ENCODE measurements at regions not wholly inside any gene's neighbourhood (a gene's known extent, or its start where the extent isn't known, plus 50 kb on each side); places are given as distances from the start of the nearest gene placed in this dataset.
"Not testable (repeated sequence)": the region's sequence is repeated elsewhere in the genome, so short reads cannot be mapped to it uniquely, and the experiment has no call there.

DNA sequence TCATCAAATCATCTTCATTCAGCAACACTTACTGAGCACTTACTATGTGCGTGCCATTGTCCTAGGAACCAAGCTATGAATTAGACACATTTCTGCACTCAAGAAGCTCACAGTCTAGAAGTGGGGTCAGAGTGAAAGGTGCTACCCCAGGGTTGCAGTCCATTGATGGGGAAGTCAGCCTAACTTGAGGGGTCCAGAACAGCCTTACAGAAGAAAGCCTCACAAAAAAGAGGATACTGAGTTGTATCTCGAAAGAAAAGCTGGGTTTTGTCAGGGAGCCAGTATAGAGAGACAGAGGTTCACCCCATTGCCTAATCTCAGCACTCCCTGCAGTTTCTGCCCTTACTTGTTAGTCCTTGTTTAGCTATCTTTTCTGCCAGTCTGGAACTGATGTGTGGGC lies 153.1 kb upstream of the JUN start:
- no peak for ATAC-seq

DNA sequence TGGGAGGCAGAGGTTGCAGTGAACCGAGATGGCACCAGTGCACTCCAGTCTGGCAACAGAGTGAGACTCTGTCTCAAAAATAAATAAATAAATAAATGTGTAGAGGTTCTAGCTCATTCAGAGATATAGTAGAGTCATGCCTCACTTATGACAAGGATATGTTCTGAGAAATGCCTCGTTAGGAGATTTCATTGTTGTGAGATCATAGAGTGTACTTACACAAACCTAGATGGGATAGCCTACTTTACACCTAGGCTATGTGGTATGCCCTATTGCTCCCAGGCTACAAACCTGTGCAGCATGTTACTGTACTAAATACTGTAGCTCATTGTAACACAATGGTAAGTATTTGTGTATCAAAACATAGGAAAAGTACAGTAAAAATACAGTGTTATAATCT lies 155.3 kb upstream of the JUN start:
- ATAC-seq: peak; percentile 22

- no peak for ATAC-seq
Observed at GRCh38 chr1:58939666-58940370, 156.0 kb upstream of the JUN start.

DNA sequence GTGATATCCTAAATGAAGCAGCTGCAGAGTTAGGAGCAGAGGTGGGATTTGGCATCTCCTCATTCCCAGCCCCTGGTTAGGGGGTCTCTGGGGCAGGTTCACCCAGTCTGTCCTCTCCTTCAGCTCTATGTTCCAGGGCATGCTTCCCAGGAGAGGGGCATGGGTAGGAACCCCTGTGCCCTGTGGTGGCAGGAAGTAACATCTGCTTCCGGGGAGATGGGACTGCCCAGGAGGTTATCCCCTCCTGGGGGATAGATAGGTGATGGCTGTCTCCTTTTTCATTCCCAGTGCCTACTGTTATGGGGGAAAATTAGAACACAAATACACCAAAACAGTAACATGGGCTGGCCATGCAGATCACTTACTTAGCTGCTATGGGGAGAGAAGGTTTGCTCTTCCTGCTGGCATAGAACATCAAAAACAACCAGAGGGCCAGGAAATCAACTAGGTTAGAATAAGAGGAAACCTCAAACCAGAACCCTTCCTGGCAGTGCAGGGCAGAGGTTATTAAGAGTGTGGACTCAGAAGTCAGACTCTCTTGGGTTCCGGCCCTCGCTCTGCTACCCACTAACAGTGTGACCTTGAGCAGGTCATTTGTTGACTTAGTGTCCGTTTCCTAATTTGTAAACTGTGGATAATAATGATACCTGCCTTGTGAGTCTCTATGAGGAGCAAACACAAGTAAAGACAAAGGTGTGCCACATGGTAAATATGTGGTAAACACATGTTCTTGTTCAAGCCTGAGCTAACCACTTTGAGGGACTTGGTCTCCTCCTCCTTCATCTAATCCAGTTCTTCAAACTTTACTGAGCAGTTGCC lies 157.8 kb upstream of the JUN start:
- no peak for ATAC-seq

DNA sequence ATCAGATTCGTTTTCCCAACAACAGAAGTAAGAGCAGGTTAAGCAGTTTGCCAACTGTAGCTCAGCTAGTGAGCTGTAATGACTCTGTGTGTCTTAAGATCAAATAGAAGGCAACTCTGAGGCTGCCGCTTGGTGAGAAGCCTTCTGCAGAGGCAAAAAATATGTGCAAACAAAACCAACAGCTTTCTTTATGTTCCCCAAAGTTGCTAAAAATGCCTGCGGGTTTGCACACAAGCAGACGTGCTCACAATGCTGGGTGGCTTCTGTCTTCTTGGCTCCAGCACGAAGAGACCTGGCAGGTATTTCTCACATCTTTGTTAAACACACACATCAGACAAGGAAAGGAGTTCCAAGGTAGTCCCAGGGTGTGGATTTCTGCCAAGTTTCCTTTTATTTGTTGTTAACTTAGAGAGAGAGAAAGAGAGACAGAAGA lies 158.9 kb upstream of the JUN start:
- ATAC-seq: peak; percentile 85

DNA sequence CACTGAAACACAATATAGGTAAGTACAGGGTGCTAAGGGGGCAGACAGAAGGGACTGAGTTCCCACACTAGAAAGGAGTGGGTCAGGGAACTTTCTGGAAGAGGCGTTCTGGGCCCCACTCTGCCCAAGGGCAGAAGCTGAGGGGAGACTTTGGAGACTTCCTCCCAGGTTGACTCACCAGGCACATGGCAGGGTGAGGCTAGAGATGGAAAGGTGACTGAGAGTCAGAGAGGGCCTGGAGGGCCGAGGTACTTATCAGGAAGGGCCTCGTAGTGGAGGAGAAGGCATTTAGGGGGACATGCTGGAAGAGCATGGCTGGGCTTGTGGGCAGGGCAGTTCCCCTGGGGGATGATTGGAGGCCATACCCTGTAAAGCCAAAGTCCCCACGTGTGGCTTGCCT lies 159.9 kb upstream of the JUN start:
- peak; percentile 79 for ATAC-seq

GRCh38 chr1:58944439-58944838 lies 160.6 kb upstream of the JUN start:
- no peak for ATAC-seq

GRCh38 chr1:58946390-58946789 lies 162.5 kb upstream of the JUN start:
- no peak for ATAC-seq

- no peak for ATAC-seq
Observed at GRCh38 chr1:58948671-58949070, 164.8 kb upstream of the JUN start.

GRCh38 chr1:58949551-58950220 lies 165.8 kb upstream of the JUN start:
- no peak for ATAC-seq

- ATAC-seq: no peak
Observed at GRCh38 chr1:58950897-58951296, 167.1 kb upstream of the JUN start.

GRCh38 chr1:58953951-58954350 lies 170.1 kb upstream of the JUN start:
- not testable (repeated sequence) for ATAC-seq

GRCh38 chr1:58963287-58963686 lies 179.4 kb upstream of the JUN start:
- ATAC-seq: not testable (repeated sequence)

- ATAC-seq: no peak
Observed at GRCh38 chr1:58964428-58964827, 180.6 kb upstream of the JUN start.

- ATAC-seq: peak; percentile 65
Observed at GRCh38 chr1:58964880-58965279, 181.0 kb upstream of the JUN start.

GRCh38 chr1:58966103-58966916 lies 182.5 kb upstream of the JUN start:
- ATAC-seq: no peak

DNA sequence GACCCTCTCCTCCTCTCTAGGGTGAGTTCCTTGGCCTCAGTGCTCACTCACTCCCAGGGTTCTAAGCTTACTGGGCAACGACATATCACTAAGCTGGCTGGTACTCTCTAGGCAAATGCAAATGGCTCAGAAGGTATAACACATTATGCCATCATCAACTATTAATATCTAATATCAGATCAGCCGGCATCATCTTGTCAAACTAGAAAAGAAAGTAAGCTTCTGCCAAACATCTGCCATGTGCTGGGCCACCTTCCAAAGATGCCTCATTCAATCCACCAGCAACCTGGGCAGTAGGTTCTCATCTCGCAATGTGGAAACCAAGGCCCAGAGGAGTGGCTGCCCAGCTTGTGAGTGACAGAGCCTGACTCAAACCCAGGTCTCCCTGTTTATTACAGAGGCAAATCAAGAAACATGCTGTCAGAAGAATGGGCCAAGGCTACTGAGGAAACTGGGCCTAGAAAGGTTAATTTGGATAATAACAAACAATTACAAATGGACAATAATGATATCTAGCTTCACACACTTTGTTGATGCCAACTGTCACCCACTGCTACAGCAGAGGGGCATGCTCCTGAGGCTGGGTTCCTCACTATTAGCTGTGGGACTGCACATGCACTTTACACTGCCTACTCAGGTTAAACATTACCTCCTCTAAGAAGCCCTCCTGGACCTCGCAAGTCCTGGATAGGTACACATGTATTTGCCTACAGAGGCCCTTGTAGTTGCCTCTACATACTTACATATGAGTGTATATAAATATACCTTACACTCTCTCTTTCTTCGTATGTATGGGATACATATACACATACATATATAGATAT lies 183.3 kb upstream of the JUN start:
- ATAC-seq: no peak

- ATAC-seq: peak; percentile 69
Observed at GRCh38 chr1:58968360-58968952, 184.6 kb upstream of the JUN start.

DNA sequence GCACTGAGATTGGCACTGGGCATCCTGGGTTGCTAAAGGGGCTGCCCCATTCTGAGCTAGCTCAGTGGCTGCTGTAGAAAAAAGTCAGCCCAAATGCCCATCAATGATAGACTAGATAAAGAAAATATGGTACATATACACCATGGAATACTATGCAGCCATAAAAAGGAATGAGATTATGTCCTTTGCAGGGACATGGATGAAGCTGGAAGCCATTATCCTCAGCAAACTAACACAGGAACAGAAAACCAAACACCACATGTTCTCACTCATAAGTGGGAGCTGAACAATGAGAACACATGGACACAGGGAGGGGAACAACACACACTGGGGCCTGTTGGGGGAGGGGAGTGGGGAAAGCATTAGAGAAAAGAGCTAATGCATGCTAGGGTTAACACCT lies 185.3 kb upstream of the JUN start:
- ATAC-seq: not testable (repeated sequence)

GRCh38 chr1:58971629-58972140 lies 187.8 kb upstream of the JUN start:
- ATAC-seq: no peak

GRCh38 chr1:58975888-58976287 lies 192.0 kb upstream of the JUN start:
- peak; percentile 75 for ATAC-seq

All from esophagus mucosa (tissue), 1 donor.